ENCODE measurements at regions not wholly inside any gene's neighbourhood (a gene's known extent, or its start where the extent isn't known, plus 50 kb on each side); places are given as distances from the start of the nearest gene placed in this dataset.

DNA sequence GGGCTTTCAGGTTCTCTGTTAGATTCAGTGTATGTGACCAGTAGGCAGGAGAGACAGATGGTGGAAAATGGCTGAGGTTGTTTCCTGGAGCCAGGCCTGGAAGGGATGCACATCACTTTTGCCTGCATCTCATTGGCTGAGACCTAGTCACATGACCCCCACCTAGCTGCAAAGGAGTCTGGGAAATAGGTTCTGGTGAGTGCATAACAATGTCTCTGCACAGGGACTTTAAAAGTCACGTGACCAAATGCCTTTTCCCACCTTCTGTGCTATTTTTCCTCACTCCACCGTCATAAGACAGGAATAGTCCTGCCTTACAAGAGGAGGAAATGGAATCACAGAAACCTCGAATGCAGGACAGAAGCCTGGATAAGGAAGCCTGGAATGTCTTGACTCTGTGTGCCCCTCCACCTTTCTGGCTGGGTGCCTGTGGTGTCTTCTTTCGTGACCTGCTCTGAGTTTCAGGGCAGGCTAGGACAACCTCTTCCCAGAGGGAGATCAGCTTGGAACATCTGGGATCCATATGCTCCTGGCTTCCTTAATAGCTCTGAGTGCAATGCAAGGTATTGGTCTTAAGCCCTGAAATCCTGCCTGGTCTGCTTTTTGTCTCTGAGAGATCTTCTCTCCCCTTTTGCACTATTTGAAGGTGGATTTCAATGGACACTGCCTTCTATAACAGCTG lies 139.9 kb upstream of the ZNF438 start:
- FAIRE-seq = no peak
- TF ChIP-seq SPI1 (IDR thresholded peaks at IDR 0.05; ENCODE audit: low read depth, low read length) = no peak
- no peak for TF ChIP-seq POU2F2 (IDR thresholded peaks at IDR 0.05; ENCODE audit: low read depth, low read length)
- TF ChIP-seq POLR2AphosphoS5 (IDR thresholded peaks at IDR 0.05; ENCODE audit: low read depth, low read length) = no peak
- no peak for TF ChIP-seq TAF1 (IDR thresholded peaks at IDR 0.05; ENCODE audit: low read depth, low read length)
- no peak for TF ChIP-seq POLR2A (IDR thresholded peaks at IDR 0.05; ENCODE audit: low read depth, low read length)
- TF ChIP-seq PAX5 (IDR thresholded peaks at IDR 0.05; ENCODE audit: insufficient read depth, low read length, severe bottlenecking) = no peak
- no peak for DNase-seq (ENCODE audit: insufficient read length, low spot score)

DNA sequence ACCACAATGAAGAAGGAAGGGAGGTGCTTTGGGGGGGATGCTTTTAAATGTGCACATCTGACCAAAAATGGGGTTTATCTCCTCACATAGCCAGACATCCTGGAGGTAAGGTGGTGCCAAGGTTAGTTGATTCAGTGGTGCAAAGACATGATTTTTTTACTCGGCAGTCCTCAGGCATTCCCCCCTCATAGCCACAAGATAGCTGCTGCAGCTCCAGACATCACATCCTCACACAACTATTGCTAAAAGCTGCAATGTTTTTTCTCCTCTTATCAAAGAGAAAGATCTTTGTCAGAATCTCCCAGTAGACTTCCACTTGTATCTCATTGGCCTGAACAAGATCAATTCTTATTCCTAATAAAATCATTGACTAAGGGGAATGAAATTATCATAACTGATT lies 141.3 kb upstream of the ZNF438 start:
- DNase-seq (ENCODE audit: insufficient read length, low spot score) = no peak
- TF ChIP-seq PAX5 (IDR thresholded peaks at IDR 0.05; ENCODE audit: insufficient read depth, low read length, severe bottlenecking) (no peak), POLR2A (IDR thresholded peaks at IDR 0.05; ENCODE audit: low read depth, low read length) (no peak), POU2F2 (IDR thresholded peaks at IDR 0.05; ENCODE audit: low read depth, low read length) (no peak), SPI1 (IDR thresholded peaks at IDR 0.05; ENCODE audit: low read depth, low read length) (no peak), POLR2AphosphoS5 (IDR thresholded peaks at IDR 0.05; ENCODE audit: low read depth, low read length) (no peak), TAF1 (IDR thresholded peaks at IDR 0.05; ENCODE audit: low read depth, low read length) (no peak)
- no peak for FAIRE-seq

DNA sequence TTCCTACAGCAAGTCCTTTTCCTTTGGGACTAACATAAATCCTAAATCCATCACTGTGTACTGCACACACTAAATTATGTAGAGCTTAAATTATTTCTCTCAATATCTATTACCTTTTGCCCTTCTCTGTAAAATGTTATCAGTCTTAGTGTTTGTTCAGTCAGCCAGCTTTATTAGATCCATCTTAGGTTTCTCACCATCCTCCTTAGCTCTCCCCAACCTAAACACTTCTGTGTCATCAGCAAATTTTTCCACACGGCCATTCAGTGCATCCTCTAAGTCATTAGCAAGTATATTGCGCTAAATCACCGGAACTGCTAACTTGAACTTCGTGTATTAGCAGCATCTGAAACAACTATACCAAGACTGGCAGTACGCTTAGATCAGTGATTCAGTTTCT lies 142.1 kb upstream of the ZNF438 start:
- no peak for FAIRE-seq
- TF ChIP-seq POU2F2 (IDR thresholded peaks at IDR 0.05; ENCODE audit: low read depth, low read length) = no peak
- TF ChIP-seq TAF1 (IDR thresholded peaks at IDR 0.05; ENCODE audit: low read depth, low read length) = no peak
- no peak for TF ChIP-seq POLR2AphosphoS5 (IDR thresholded peaks at IDR 0.05; ENCODE audit: low read depth, low read length)
- TF ChIP-seq SPI1 (IDR thresholded peaks at IDR 0.05; ENCODE audit: low read depth, low read length) = no peak
- no peak for TF ChIP-seq POLR2A (IDR thresholded peaks at IDR 0.05; ENCODE audit: low read depth, low read length)
- no peak for TF ChIP-seq PAX5 (IDR thresholded peaks at IDR 0.05; ENCODE audit: insufficient read depth, low read length, severe bottlenecking)
- no peak for DNase-seq (ENCODE audit: insufficient read length, low spot score)

DNA sequence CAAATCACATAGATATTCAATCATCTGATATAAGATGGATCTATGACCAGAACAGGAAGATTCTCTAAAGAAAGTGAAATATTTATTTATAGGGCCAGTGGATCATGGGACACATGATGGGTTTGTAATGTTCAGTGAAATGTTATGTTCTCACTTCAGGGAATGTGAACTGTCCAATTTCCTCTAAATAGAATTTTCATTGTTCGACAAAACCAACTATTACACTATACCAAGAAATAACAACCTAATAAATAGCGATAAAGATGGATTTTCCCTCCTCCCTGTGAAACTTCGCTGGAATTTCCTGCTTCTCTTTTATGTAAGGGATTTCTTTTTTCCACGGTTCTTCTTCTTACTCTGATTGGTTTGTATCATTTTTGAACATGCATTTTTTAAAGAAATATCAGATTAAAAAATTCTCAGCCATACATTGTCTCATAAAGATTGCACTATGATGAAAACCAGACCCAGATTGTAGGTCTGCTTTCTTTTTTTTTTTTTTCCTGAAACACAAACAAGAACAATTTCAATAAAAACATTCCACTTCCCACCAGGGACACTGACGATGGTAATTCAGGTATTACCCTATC lies 139.8 kb upstream of the ZEB1 start:
- TF ChIP-seq SPI1 (IDR thresholded peaks at IDR 0.05; ENCODE audit: low read depth, low read length) = no peak
- TF ChIP-seq TAF1 (IDR thresholded peaks at IDR 0.05; ENCODE audit: low read depth, low read length) = no peak
- no peak for TF ChIP-seq POU2F2 (IDR thresholded peaks at IDR 0.05; ENCODE audit: low read depth, low read length)
- TF ChIP-seq POLR2AphosphoS5 (IDR thresholded peaks at IDR 0.05; ENCODE audit: low read depth, low read length) = no peak
- no peak for TF ChIP-seq PAX5 (IDR thresholded peaks at IDR 0.05; ENCODE audit: insufficient read depth, low read length, severe bottlenecking)
- DNase-seq (ENCODE audit: insufficient read length, low spot score) (no peak), FAIRE-seq (no peak)

DNA sequence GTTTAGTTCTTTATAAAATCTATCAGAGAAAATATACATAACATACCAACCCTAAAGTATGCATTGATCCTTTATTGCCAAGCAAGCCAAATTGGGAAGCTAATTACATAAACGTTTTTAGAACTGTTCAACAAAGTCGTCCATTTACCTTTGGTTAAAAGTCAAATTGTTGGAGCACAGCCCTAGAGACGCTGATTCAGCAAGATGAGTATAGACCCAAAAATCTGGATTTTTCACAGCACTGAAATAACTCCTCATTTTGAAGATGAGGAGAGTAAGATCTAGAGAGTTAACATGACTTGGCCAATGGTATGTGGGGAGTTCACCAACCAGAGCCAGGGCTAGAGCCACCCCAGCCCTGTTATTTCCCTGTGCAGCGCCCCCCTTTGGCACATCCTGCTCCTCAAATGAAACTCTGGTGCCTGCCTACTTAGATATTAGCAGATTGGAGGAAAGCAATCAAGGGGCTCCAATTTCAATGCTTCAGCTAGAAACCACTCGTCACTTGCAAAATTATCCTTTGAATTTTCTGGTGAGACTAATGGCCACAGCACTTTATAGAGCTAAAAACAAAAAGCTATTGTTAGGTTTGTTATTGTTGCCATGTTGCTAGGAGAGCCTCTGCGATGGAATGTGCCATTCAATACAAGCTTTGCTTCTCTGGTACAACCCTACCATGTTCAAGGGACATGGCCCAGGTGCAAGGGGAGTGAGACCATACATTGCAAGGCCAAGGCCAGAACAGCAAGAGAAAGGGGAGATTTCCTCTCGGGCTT lies 132.6 kb upstream of the ZEB1 start:
- TF ChIP-seq POLR2A (IDR thresholded peaks at IDR 0.05; ENCODE audit: low read depth, low read length) = no peak
- no peak for TF ChIP-seq TAF1 (IDR thresholded peaks at IDR 0.05; ENCODE audit: low read depth, low read length)
- no peak for TF ChIP-seq POLR2AphosphoS5 (IDR thresholded peaks at IDR 0.05; ENCODE audit: low read depth, low read length)
- no peak for TF ChIP-seq PAX5 (IDR thresholded peaks at IDR 0.05; ENCODE audit: insufficient read depth, low read length, severe bottlenecking)
- no peak for TF ChIP-seq SPI1 (IDR thresholded peaks at IDR 0.05; ENCODE audit: low read depth, low read length)
- no peak for TF ChIP-seq POU2F2 (IDR thresholded peaks at IDR 0.05; ENCODE audit: low read depth, low read length)
- no peak for DNase-seq (ENCODE audit: insufficient read length, low spot score)
- FAIRE-seq = no peak

DNA sequence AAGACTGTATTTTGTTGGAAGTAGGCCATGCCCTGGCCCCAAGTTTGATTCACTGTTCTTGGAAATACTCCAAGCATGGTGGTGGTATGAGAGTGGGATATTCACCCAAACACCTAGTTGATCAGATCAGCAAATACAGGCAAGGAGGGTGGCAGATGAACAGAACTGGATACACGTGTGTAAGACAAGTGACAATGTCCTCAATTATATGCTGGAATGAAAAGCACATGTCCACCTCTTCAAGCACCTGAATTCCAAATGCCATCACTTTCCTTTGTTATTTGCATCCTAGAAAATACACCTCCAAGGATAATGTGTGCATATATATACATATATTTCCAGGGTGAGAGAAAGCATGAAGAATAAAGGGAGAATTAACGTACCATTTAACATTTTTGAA lies 131.8 kb upstream of the ZEB1 start:
- TF ChIP-seq PAX5 (IDR thresholded peaks at IDR 0.05; ENCODE audit: insufficient read depth, low read length, severe bottlenecking) = no peak
- TF ChIP-seq SPI1 (IDR thresholded peaks at IDR 0.05; ENCODE audit: low read depth, low read length) = no peak
- no peak for TF ChIP-seq POLR2A (IDR thresholded peaks at IDR 0.05; ENCODE audit: low read depth, low read length)
- TF ChIP-seq POLR2AphosphoS5 (IDR thresholded peaks at IDR 0.05; ENCODE audit: low read depth, low read length) = no peak
- TF ChIP-seq POU2F2 (IDR thresholded peaks at IDR 0.05; ENCODE audit: low read depth, low read length) = no peak
- no peak for TF ChIP-seq TAF1 (IDR thresholded peaks at IDR 0.05; ENCODE audit: low read depth, low read length)
- DNase-seq (ENCODE audit: insufficient read length, low spot score) = no peak
- no peak for FAIRE-seq

DNA sequence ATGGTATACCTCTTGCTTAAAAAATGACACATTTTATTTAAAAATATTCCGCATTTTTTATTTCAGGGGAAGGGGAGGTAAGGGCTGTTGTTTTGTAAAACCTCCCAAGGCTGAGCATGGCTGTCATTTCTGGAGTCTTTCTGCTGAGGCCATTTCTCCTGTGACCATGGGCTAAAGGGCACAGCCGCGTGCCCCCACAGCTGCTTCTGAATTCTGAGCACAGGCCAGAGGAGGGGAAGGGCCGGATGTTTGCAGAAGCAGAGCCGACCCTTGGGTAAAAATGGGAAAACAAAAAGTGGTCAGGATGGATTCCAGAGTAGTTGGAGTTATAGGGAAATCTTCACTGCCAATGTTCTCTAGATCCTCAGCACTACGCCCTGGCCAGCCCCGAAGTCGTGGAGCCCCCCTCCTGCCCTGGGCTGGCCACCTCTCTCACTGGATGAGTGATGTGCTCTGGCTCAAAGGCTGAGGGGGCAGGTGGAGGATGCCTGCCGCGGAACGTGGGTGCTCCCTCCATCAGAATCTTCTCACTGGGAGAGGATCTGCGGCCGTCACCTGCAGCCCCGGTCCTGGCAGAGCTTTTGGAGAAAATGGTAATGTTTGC lies 131.3 kb upstream of the ZEB1 start:
- no peak for FAIRE-seq
- TF ChIP-seq TAF1 (IDR thresholded peaks at IDR 0.05; ENCODE audit: low read depth, low read length) (no peak), SPI1 (IDR thresholded peaks at IDR 0.05; ENCODE audit: low read depth, low read length) (no peak), POU2F2 (IDR thresholded peaks at IDR 0.05; ENCODE audit: low read depth, low read length) (no peak), POLR2AphosphoS5 (IDR thresholded peaks at IDR 0.05; ENCODE audit: low read depth, low read length) (no peak), POLR2A (IDR thresholded peaks at IDR 0.05; ENCODE audit: low read depth, low read length) (no peak), PAX5 (IDR thresholded peaks at IDR 0.05; ENCODE audit: insufficient read depth, low read length, severe bottlenecking) (no peak)
- no peak for DNase-seq (ENCODE audit: insufficient read length, low spot score)

DNA sequence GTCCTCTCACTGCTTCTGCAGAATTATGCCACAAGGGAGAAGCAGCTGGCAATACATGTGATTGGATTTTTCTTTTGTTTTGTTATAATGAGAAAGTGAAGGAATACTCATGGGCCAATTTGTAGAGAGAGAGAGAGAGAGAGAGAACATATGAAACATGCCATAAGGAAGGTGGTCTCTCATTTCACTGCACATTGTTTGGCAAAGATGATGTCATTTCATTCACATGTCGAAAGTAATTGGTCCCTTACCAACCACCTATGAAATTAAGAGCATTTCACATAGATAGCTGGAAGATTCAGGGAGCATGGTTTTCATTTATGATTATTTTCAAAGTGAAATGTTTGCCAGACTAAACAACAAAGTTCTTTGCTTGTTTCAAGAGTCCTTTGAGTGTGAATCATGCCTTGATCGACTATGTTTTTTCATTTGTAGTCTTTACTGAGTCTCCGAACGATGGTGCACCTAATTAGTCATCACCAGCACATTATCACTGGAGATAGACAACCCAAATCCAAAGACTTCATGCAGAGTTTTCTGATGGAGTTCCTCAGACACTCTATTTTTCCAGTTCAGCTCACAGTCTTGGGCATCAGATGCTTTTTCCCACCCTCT lies 130.1 kb upstream of the ZEB1 start:
- DNase-seq (ENCODE audit: insufficient read length, low spot score) = no peak
- TF ChIP-seq SPI1 (IDR thresholded peaks at IDR 0.05; ENCODE audit: low read depth, low read length) (no peak), PAX5 (IDR thresholded peaks at IDR 0.05; ENCODE audit: insufficient read depth, low read length, severe bottlenecking) (no peak), POLR2AphosphoS5 (IDR thresholded peaks at IDR 0.05; ENCODE audit: low read depth, low read length) (no peak), TAF1 (IDR thresholded peaks at IDR 0.05; ENCODE audit: low read depth, low read length) (no peak)

More for the DNA sequence above, 130.1 kb upstream of the ZEB1 start:
- no peak for FAIRE-seq
